ENCODE measurements at regions not wholly inside any gene's neighbourhood (a gene's known extent, or its start where the extent isn't known, plus 50 kb on each side); places are given as distances from the start of the nearest gene placed in this dataset.

- no peaks in the 10 kb centered on the region for H3K4me1 ChIP-seq (replicated peaks in 1 of 4; ENCODE audit: control insufficient read depth in 3 of 4, insufficient read depth in 4 of 4, low read length in 3 of 4)
- H3K79me2 ChIP-seq (ENCODE audit: control insufficient read depth in 1 of 2, insufficient read depth in 2 of 2, low read length in 2 of 2): no peaks in the 10 kb centered on the region
- H2AFZ ChIP-seq (ENCODE audit: low read length): no peak overlapping the region
- H3K27me3 ChIP-seq (replicated peaks in 1 of 4; ENCODE audit: control insufficient read depth in 3 of 4, extremely low read depth in 1 of 4, insufficient read depth in 3 of 4, low read length in 3 of 4): no peaks in the 10 kb centered on the region
- H3K36me3 ChIP-seq (ENCODE audit: control insufficient read depth in 2 of 4, insufficient read depth in 4 of 4, low read length in 3 of 4): no peaks in the 10 kb centered on the region
- H3K4me3 ChIP-seq (ENCODE audit: extremely low read depth in 1 of 4, insufficient read depth in 2 of 4, low read depth in 3 of 4, low read length in 4 of 4): no peak overlapping the region
- H3K14ac ChIP-seq (ENCODE audit: insufficient read length): no peak overlapping the region
- no peak overlapping the region for H3K18ac ChIP-seq (ENCODE audit: extremely low read depth, low read length)
- DNase-seq (ENCODE audit: low read depth in 1 of 2, low spot score in 2 of 2) (no peak), FAIRE-seq (no peak)
- no peak overlapping the region for H3K4me2 ChIP-seq (ENCODE audit: insufficient read depth in 1 of 2, low read depth in 2 of 2, low read length in 2 of 2)
- H2BK12ac ChIP-seq (ENCODE audit: low read depth, low read length): no peak overlapping the region
- 97% methylated on average over 2 of the region's 2 CpGs; no CpG with 5 or more reads in 1 of the 2 experiments for WGBS, 2 experiments (ENCODE audit: extremely low coverage in 1 of 2, insufficient coverage in 1 of 2, insufficient read length in 1 of 2, insufficient replicate concordance in 2 of 2, low coverage in 1 of 2, low lambda C conversion rate in 2 of 2, missing lambda C conversion rate in 1 of 2)
- no peak overlapping the region for H3K23ac ChIP-seq (ENCODE audit: insufficient read length)
- no peak overlapping the region for H2BK120ac ChIP-seq (replicated peaks; ENCODE audit: low read depth, low read length)
- no peak overlapping the region for H2AK5ac ChIP-seq (ENCODE audit: low read depth, low read length)
- H3K9me3 ChIP-seq (ENCODE audit: insufficient read depth in 2 of 2, low read depth in 1 of 2, low read length in 1 of 2): peaks cover 0 to 2% of the 10 kb centered on the region in 2 experiments; a peak in 1 of 4 replicates
- H3K9ac ChIP-seq (replicated peaks in 1 of 4; ENCODE audit: extremely low read depth in 1 of 4, low read depth in 3 of 4, low read length in 3 of 4): no peak overlapping the region
- CTCF ChIA-PET (ENCODE audit: partially characterized antibody): no interaction called here
- no peaks in the 10 kb centered on the region for H4K20me1 ChIP-seq (replicated peaks in 1 of 2; ENCODE audit: control insufficient read depth in 1 of 2, insufficient read depth in 2 of 2, low read length in 2 of 2)
- H3K4ac ChIP-seq (replicated peaks; ENCODE audit: insufficient read length, low read depth, low read length): no peak overlapping the region
- POLR2A ChIA-PET (ENCODE audit: partially characterized antibody): no interaction called here
- no peaks in the 10 kb centered on the region for H3K23me2 ChIP-seq (ENCODE audit: low read depth, low read length)
- H2BK15ac ChIP-seq (ENCODE audit: low read length): no peak overlapping the region
- H2BK20ac ChIP-seq (ENCODE audit: low read length): no peak overlapping the region
- H3K79me1 ChIP-seq (ENCODE audit: low read depth, low read length): no peaks in the 10 kb centered on the region
- H4K8ac ChIP-seq (ENCODE audit: extremely low read depth, insufficient read depth, low read length): no peak overlapping the region
- H3K56ac ChIP-seq (replicated peaks; ENCODE audit: insufficient read length, low read depth, low read length): no peak overlapping the region
- no peak overlapping the region for H3K27ac ChIP-seq (ENCODE audit: low read depth, low read length)
- H4K91ac ChIP-seq (replicated peaks; ENCODE audit: insufficient read length, low read length): no peak overlapping the region
- H4K5ac ChIP-seq (ENCODE audit: insufficient read length, low read depth, low read length): no peak overlapping the region
- no peak overlapping the region for H2BK5ac ChIP-seq (ENCODE audit: low read depth, low read length)
- TF ChIP-seq CBX5 (IDR thresholded peaks at IDR 0.05; ENCODE audit: low read depth, low read length) (no peak), POU5F1 (IDR thresholded peaks at IDR 0.05; ENCODE audit: low read depth, low read length) (no peak), CHD1 (IDR thresholded peaks at IDR 0.05; ENCODE audit: low read depth, low read length) (no peak)
Measured at GRCh38 chr5:13574574-13574973, 369.9 kb downstream of the DNAH5 start.

Measured in H1 (cell line).